GM19025 (cell line): ENCODE measurements at regions not wholly inside any gene's neighbourhood (a gene's known extent, or its start where the extent isn't known, plus 50 kb on each side); places are given as distances from the start of the nearest gene placed in this dataset.
"Not testable (repeated sequence)": the region's sequence is repeated elsewhere in the genome, so short reads cannot be mapped to it uniquely, and the experiment has no call there.

Source experiments
- ATAC-seq: cut with Tn5 transposase; IDR thresholded peaks from one replicate; pipeline ENCODE4 v1.9.1; 2021; ENCODE audit warnings: mild to moderate bottlenecking, low read depth, moderate library complexity; ENCODE audit not compliant: unreplicated experiment

GRCh38 chr2:16775899-16776231, 110.2 kb upstream of the CYRIA start:
- ATAC-seq = no peak

GRCh38 chr2:16774980-16775898, 109.6 kb upstream of the CYRIA start:
- ATAC-seq = no peak

- no peak for ATAC-seq
Measured at GRCh38 chr2:16774091-16774490, 108.5 kb upstream of the CYRIA start.

- ATAC-seq = peak; percentile 65
Measured at GRCh38 chr2:16773080-16773713, 107.6 kb upstream of the CYRIA start.

GRCh38 chr2:16767789-16768476, 102.3 kb upstream of the CYRIA start:
- ATAC-seq = no peak

GRCh38 chr2:16765356-16765755, 99.7 kb upstream of the CYRIA start:
- ATAC-seq = no peak

GRCh38 chr2:16764487-16764886, 98.9 kb upstream of the CYRIA start:
- no peak for ATAC-seq

- ATAC-seq = no peak
Measured at GRCh38 chr2:16763493-16763899, 97.9 kb upstream of the CYRIA start.

GRCh38 chr2:16763056-16763455, 97.4 kb upstream of the CYRIA start:
- ATAC-seq = no peak

- no peak for ATAC-seq
Measured at GRCh38 chr2:16760426-16760825, 94.8 kb upstream of the CYRIA start.

- ATAC-seq = peak; percentile 94
Measured at GRCh38 chr2:16756831-16757644, 91.4 kb upstream of the CYRIA start.

GRCh38 chr2:16755442-16755841, 89.8 kb upstream of the CYRIA start:
- ATAC-seq = no peak

GRCh38 chr2:16753025-16753424, 87.4 kb upstream of the CYRIA start:
- not testable (repeated sequence) for ATAC-seq

GRCh38 chr2:16750925-16751214, 85.2 kb upstream of the CYRIA start:
- not testable (repeated sequence) for ATAC-seq

- ATAC-seq = no peak
Measured at GRCh38 chr2:16750175-16750924, 84.7 kb upstream of the CYRIA start.

- ATAC-seq = not testable (repeated sequence)
Measured at GRCh38 chr2:16748511-16749266, 83.1 kb upstream of the CYRIA start.

- no peak for ATAC-seq
Measured at GRCh38 chr2:16747689-16748088, 82.1 kb upstream of the CYRIA start.

- ATAC-seq = no peak
Measured at GRCh38 chr2:16747257-16747656, 81.6 kb upstream of the CYRIA start.

GRCh38 chr2:16746833-16747232, 81.2 kb upstream of the CYRIA start:
- ATAC-seq = no peak
